Naive B cell (primary cell): ENCODE measurements at regions not wholly inside any gene's neighbourhood (a gene's known extent, or its start where the extent isn't known, plus 50 kb on each side); places are given as distances from the start of the nearest gene placed in this dataset.

Experiments used
- ATAC-seq, 2 donors: fragments of 150-1000 bp; cut with Tn5 transposase; 2 replicates each; pipeline ENCODE4 v1.10.0; 2021; ENCODE audit warnings: low read depth in 2 of 2, mild to moderate bottlenecking in 2 of 2, moderate library complexity in 2 of 2
- DNase-seq: peaks from one replicate; pipeline ENCODE4 v3.0.0; 2022
- H3K27ac Mint-ChIP-seq, 6 donors: one replicate each; pipeline ENCODE4 v1.8.0; 2020 to 2022; ENCODE audit warnings: mild to moderate bottlenecking in 6 of 6, mixed read lengths in 6 of 6, moderate library complexity in 5 of 6, inconsistent platforms in 2 of 6
- H3K27me3 Mint-ChIP-seq, 3 donors: one replicate each; pipeline ENCODE4 v1.8.0; 2021 to 2022; ENCODE audit warnings: mixed read lengths in 3 of 3, mild to moderate bottlenecking in 1 of 3
- H3K36me3 Mint-ChIP-seq, 2 donors: one replicate each; pipeline ENCODE4 v1.8.0; 2020 to 2022; ENCODE audit warnings: mixed read lengths in 2 of 2, inconsistent platforms in 1 of 2, mild to moderate bottlenecking in 1 of 2
- H3K4me1 Mint-ChIP-seq, 3 donors: one replicate each; pipeline ENCODE4 v1.8.0; 2020 to 2022; ENCODE audit warnings: mixed read lengths in 3 of 3, inconsistent platforms in 1 of 3, mild to moderate bottlenecking in 1 of 3, moderate library complexity in 1 of 3
- H3K4me3 Mint-ChIP-seq, 8 donors: one replicate each; pipeline ENCODE4 v1.8.0; 2020 to 2022; ENCODE audit warnings: mild to moderate bottlenecking in 8 of 8, mixed read lengths in 8 of 8, moderate library complexity in 8 of 8, inconsistent platforms in 2 of 8
- H3K9me3 Mint-ChIP-seq, 7 donors: one replicate each; pipeline ENCODE4 v1.8.0; 2020 to 2022; ENCODE audit warnings: mixed read lengths in 7 of 7, mild to moderate bottlenecking in 5 of 7, inconsistent platforms in 2 of 7, moderate library complexity in 1 of 7

DNA sequence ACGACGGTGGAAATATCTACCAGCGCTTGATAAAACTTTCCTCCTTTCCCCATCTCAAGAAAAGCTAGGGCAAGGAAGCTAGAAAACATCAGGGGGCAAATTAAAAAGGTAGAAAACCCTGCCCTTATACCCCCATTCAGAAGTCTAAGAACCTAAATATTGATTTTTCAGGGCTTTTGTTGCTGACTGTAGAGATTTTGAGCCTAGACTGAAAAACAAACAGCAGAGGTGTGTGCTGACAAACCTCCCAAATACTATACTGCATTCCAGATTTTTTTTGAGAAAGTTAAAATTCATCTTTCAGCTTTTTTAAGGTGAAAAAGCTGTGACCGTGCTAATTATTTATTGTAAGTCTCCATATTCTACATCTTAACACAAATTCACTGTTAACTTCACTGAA lies 478.3 kb upstream of the SOX5 start:
- H3K27ac Mint-ChIP-seq: peak overlapping the region in 1 of 6 donors; percentile 53
- peaks cover 0 to 2% (median 0%) of the 10 kb centered on the region in 7 donors for H3K9me3 Mint-ChIP-seq
- H3K27me3 Mint-ChIP-seq: peaks cover 0 to 8% (median 5%) of the 10 kb centered on the region in 3 donors
- no peak for ATAC-seq
- H3K4me1 Mint-ChIP-seq: peaks cover 0 to 4% (median 0%) of the 10 kb centered on the region in 3 donors
- H3K36me3 Mint-ChIP-seq: no peaks in the 10 kb centered on the region
- no peak for DNase-seq
- H3K4me3 Mint-ChIP-seq: no peak overlapping the region

DNA sequence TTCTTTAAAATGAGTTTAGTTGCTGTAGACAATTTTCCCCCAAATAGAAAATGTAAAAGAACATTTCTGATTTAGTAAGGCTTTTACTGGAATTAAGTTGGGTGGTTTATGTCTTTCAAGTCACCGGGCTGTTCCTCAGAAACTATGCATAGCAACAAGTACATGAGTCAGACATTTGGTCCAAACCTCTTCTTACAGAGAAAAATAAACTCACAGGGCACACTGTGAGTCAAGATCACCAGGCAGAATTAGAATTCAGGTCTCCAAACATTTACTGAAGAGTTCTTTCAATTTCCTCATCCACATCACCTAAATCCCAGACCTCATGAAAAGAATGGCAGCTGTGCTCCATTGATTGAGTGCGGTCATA lies 476.1 kb upstream of the SOX5 start:
- H3K4me1 Mint-ChIP-seq: peaks cover 0 to 4% (median 0%) of the 10 kb centered on the region in 3 donors
- H3K9me3 Mint-ChIP-seq: peaks cover 0 to 9% (median 2%) of the 10 kb centered on the region in 7 donors
- peaks cover 0 to 8% (median 5%) of the 10 kb centered on the region in 3 donors for H3K27me3 Mint-ChIP-seq
- no peak overlapping the region for H3K4me3 Mint-ChIP-seq
- no peak for DNase-seq
- no peak for ATAC-seq
- peak overlapping the region in 1 of 6 donors; percentile 51 for H3K27ac Mint-ChIP-seq
- no peaks in the 10 kb centered on the region for H3K36me3 Mint-ChIP-seq

DNA sequence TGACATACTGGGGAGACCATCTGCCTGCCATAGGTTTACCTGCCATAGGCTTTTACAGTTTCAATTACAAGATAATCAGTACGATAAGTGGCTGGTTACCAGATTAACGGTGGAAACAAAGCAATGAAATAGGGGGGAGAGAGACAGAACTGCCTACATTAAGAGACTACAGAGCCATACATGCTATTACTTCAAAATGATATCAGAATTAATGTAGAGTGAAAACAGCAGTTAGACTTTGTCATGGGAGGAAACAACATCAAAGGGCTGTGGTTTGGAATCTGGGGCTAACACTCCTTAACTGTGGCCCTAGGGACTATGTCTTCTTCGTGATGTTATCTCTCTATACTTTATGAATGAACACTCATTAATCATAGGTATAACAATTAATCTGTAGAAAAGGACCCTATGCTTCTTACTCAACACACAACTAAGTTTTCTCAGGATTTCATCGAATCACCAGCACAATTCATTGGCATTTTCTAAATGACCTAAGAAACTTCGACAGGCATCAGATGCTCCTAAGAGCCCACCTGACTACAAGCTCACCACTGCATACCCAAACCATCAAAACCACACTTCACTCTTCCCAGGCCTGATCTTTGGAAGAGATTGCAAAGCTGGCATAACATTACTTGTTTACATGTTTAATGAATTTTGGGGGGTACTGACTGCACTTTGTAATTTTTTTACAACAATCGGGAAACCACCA lies 475.6 kb upstream of the SOX5 start:
- Mint-ChIP-seq H3K9me3 (peaks cover 0 to 9% (median 2%) of the 10 kb centered on the region in 7 donors), H3K4me3 (no peak overlapping the region), H3K36me3 (no peaks in the 10 kb centered on the region), H3K27me3 (peaks cover 0 to 8% (median 5%) of the 10 kb centered on the region in 3 donors), H3K27ac (peak overlapping the region in 1 of 6 donors; percentile 19), H3K4me1 (peaks cover 0 to 4% (median 0%) of the 10 kb centered on the region in 3 donors)
- DNase-seq (no peak), ATAC-seq (no peak)

DNA sequence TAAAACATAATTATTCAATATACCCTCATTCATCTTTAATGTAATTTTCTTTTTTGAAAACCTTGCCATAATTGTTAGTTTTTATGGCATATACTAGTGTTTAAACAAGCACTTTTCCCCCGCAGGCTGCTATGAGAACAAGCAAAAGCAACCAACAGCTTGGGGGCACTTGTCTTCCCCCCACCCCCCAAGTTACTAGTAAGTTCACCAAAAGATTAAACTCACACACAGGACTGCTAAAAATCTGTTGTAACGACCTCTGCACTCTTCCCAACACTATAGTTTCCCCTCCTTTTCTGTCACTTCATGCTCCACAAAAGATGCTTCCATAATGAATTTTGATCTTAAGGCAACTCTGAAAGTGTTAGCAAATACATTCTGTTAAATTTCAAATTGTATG lies 474.9 kb upstream of the SOX5 start:
- no peak overlapping the region for H3K27ac Mint-ChIP-seq
- no peak for ATAC-seq
- no peaks in the 10 kb centered on the region for H3K36me3 Mint-ChIP-seq
- peaks cover 0 to 4% (median 0%) of the 10 kb centered on the region in 3 donors for H3K4me1 Mint-ChIP-seq
- no peak overlapping the region for H3K4me3 Mint-ChIP-seq
- DNase-seq: no peak
- H3K9me3 Mint-ChIP-seq: peaks cover 0 to 9% (median 2%) of the 10 kb centered on the region in 7 donors
- H3K27me3 Mint-ChIP-seq: peaks cover 0 to 8% (median 5%) of the 10 kb centered on the region in 3 donors

GRCh38 chr12:24423611-24424010 lies 474.1 kb upstream of the SOX5 start:
- Mint-ChIP-seq H3K9me3 (peaks cover 0 to 9% (median 0%) of the 10 kb centered on the region in 7 donors), H3K4me1 (peaks cover 0 to 4% (median 0%) of the 10 kb centered on the region in 3 donors), H3K27ac (no peak overlapping the region), H3K36me3 (no peaks in the 10 kb centered on the region), H3K27me3 (peaks cover 0 to 8% (median 5%) of the 10 kb centered on the region in 3 donors), H3K4me3 (no peak overlapping the region)
- DNase-seq (no peak), ATAC-seq (no peak)

DNA sequence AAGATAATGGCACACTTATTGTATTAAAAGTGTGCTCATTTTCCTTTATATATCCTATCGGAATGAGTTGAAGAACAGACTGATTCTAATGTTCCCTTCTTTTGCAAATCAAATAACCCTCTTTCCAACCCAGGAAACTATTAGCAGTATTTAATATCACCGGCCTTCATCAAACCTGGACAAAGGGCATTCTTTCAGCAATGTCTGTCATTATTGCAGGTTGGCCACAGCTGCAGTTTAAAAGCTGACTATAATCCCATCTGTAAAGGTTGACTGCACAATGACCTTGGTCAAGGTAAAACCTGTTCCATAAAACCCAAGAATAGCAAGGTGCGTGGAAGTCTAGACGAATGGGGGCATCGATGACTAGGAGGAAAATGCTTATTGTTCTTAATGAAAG lies 472.3 kb upstream of the SOX5 start:
- peaks cover 0 to 8% (median 5%) of the 10 kb centered on the region in 3 donors for H3K27me3 Mint-ChIP-seq
- no peak overlapping the region for H3K27ac Mint-ChIP-seq
- H3K4me1 Mint-ChIP-seq: peaks cover 10 to 14% (median 14%) of the 10 kb centered on the region in 3 donors
- no peak overlapping the region for H3K4me3 Mint-ChIP-seq
- H3K9me3 Mint-ChIP-seq: peaks cover 0 to 9% (median 0%) of the 10 kb centered on the region in 7 donors
- ATAC-seq: no peak
- no peaks in the 10 kb centered on the region for H3K36me3 Mint-ChIP-seq
- no peak for DNase-seq

DNA sequence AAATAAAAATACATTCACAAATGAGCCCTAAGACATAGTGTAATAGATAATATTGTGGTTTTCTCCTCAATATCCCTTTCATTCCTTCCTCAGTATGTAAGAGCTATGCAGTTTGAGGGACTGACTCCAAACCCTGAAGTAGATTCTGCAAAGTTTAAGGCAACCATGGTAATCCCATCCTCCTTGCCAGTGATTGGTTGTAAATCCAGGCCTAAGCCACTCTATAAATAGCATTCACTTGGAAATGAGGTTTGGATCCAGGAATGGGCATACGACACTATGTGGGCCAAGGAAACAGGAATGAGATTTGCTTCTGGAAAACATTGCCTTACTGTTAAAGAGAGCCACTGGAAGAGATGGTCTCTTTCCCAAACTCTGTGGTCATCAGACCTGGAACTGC lies 468.7 kb upstream of the SOX5 start:
- peaks cover 32 to 41% (median 36%) of the 10 kb centered on the region in 3 donors for H3K4me1 Mint-ChIP-seq
- peaks cover 0 to 9% (median 0%) of the 10 kb centered on the region in 7 donors for H3K9me3 Mint-ChIP-seq
- no peaks in the 10 kb centered on the region for H3K36me3 Mint-ChIP-seq
- DNase-seq: no peak
- no peak overlapping the region for H3K4me3 Mint-ChIP-seq
- H3K27ac Mint-ChIP-seq: peak overlapping the region in 1 of 6 donors; percentile 67
- no peak for ATAC-seq
- no peaks in the 10 kb centered on the region for H3K27me3 Mint-ChIP-seq

DNA sequence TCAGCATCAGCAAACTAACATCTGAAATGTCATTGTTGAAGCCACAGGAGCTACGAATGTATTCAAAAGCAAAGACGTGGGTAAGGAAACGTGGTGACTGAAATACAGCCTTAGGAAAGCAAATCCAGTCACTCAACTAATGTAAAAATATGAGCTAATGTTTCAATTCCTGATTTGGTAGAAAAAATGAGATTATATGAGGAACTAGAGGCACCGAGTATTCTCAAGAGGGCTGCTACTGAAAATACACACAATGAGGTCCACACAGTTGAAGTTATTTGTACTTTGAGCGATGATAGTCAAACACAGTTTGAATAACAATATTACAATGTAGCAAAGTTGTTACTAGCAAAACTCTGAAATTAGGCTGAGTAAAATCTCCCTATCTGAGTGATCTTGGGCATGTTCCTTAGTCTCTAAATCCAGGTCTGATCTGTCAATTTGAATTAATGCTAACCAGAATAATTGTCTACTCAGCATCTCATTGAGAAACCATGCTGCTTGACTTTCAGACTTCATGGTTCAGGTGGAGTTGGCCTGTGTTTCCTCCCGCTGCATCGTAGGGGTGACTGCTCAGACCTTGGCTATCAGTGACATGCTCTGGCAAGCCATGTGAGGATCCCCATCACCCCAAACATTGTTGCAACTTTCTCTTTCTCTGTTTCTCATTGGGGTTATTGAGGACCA lies 467.1 kb upstream of the SOX5 start:
- Mint-ChIP-seq H3K4me3 (peak overlapping the region; percentile 8 to 81 (median 60)), H3K4me1 (peaks cover 32 to 41% (median 36%) of the 10 kb centered on the region in 3 donors), H3K9me3 (peaks cover 0 to 9% (median 0%) of the 10 kb centered on the region in 7 donors), H3K27ac (peak overlapping the region; percentile 40 to 89 (median 78)), H3K36me3 (no peaks in the 10 kb centered on the region), H3K27me3 (no peaks in the 10 kb centered on the region)
- peak; percentile 29 for DNase-seq
- peak; percentile 74 to 76 for ATAC-seq

- no peak for DNase-seq
- no peaks in the 10 kb centered on the region for H3K27me3 Mint-ChIP-seq
- H3K9me3 Mint-ChIP-seq: peaks cover 0 to 3% (median 0%) of the 10 kb centered on the region in 7 donors
- no peaks in the 10 kb centered on the region for H3K36me3 Mint-ChIP-seq
- peak overlapping the region in 6 of 8 donors; percentile 9 to 81 (median 66) for H3K4me3 Mint-ChIP-seq
- peak overlapping the region in 5 of 6 donors; percentile 40 to 87 (median 78) for H3K27ac Mint-ChIP-seq
- peaks cover 32 to 41% (median 36%) of the 10 kb centered on the region in 3 donors for H3K4me1 Mint-ChIP-seq
- no peak for ATAC-seq
Measured at GRCh38 chr12:24415934-24416333, 466.5 kb upstream of the SOX5 start.

- H3K27ac Mint-ChIP-seq: peak overlapping the region; percentile 12 to 77 (median 67)
- peak; percentile 47 to 56 for ATAC-seq
- H3K9me3 Mint-ChIP-seq: peaks cover 0 to 2% (median 0%) of the 10 kb centered on the region in 7 donors
Measured at GRCh38 chr12:24414480-24414879, 465.0 kb upstream of the SOX5 start.

DNA sequence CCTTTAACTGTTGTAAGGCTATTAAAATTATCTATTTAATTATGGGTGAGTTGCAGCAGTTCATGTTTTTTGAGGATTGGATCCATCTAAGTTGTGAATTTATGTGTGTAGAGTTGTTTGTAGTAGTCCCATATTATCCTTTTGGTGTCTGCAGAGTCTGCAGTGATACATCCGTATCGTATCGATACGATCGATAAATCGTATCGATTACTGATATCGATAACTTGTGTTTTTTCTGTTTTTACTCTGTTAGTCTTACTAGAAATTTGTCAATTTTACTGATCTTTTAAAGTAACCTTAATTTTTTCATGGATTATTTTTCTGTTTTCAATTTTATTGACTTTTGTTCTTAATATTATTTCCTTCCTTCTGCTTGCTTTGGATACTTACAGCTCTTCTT lies 462.5 kb upstream of the SOX5 start:
- ATAC-seq (no peak), DNase-seq (no peak)
- H3K4me3 Mint-ChIP-seq: no peak overlapping the region
- H3K9me3 Mint-ChIP-seq: peaks cover 0 to 5% (median 0%) of the 10 kb centered on the region in 7 donors
- H3K36me3 Mint-ChIP-seq: no peaks in the 10 kb centered on the region
- H3K27me3 Mint-ChIP-seq: no peaks in the 10 kb centered on the region
- H3K27ac Mint-ChIP-seq: peak overlapping the region in 1 of 6 donors; percentile 90
- H3K4me1 Mint-ChIP-seq: peaks cover 37 to 50% (median 47%) of the 10 kb centered on the region in 3 donors

More at GRCh38 chr12:24414480-24414879, 465.0 kb upstream of the SOX5 start:
- Mint-ChIP-seq H3K27me3 (no peaks in the 10 kb centered on the region), H3K4me1 (peaks cover 32 to 41% (median 36%) of the 10 kb centered on the region in 3 donors), H3K36me3 (no peaks in the 10 kb centered on the region), H3K4me3 (peak overlapping the region; percentile 28 to 81 (median 67))
- peak; percentile 27 for DNase-seq

DNA sequence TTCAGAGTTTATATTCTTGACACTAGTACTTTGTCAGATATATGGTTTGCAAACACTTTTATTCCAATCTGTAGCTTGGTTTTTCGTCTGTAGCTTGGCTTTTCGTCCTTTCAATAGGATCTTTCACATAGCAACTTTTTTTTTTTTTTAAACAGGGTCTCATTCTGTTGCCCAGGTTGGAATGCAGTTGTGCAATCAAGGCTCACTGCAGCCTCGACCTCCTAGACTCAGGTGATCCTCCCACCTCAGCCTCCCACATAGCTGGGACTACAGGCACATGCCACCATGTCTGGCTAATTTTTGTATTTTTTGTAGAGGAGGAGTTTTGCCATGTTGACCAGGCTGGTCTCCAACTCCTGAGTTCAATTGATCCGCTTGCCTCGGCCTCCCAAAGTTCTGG lies 460.4 kb upstream of the SOX5 start:
- Mint-ChIP-seq H3K9me3 (peaks cover 0 to 5% (median 0%) of the 10 kb centered on the region in 7 donors), H3K4me3 (no peak overlapping the region), H3K27ac (peak overlapping the region in 1 of 6 donors; percentile 23), H3K4me1 (peaks cover 23 to 31% (median 27%) of the 10 kb centered on the region in 3 donors), H3K27me3 (no peaks in the 10 kb centered on the region), H3K36me3 (no peaks in the 10 kb centered on the region)
- ATAC-seq (no peak), DNase-seq (no peak)

GRCh38 chr12:24408305-24408704 lies 458.8 kb upstream of the SOX5 start:
- ATAC-seq: peak; percentile 35 to 60
- Mint-ChIP-seq H3K36me3 (no peaks in the 10 kb centered on the region), H3K4me3 (peak overlapping the region in 2 of 8 donors; percentile 55 to 58), H3K27ac (peak overlapping the region in 3 of 6 donors; percentile 11 to 36 (median 36)), H3K27me3 (no peaks in the 10 kb centered on the region), H3K9me3 (peaks cover 0 to 5% (median 0%) of the 10 kb centered on the region in 7 donors), H3K4me1 (peaks cover 16 to 23% (median 20%) of the 10 kb centered on the region in 3 donors)
- no peak for DNase-seq
